Activated CD8-positive, alpha-beta memory T cell treated with anti-CD3 and anti-CD28 coated beads, Interleukin-2, amount 50 U/mL, for 1 hour (primary cell): ENCODE measurements at regions not wholly inside any gene's neighbourhood (a gene's known extent, or its start where the extent isn't known, plus 50 kb on each side); places are given as distances from the start of the nearest gene placed in this dataset.

Experiments used
- DNase-seq: peaks from one replicate; pipeline ENCODE4 v3.0.0-alpha.2; 2020; ENCODE audit errors: extremely low read depth

DNA sequence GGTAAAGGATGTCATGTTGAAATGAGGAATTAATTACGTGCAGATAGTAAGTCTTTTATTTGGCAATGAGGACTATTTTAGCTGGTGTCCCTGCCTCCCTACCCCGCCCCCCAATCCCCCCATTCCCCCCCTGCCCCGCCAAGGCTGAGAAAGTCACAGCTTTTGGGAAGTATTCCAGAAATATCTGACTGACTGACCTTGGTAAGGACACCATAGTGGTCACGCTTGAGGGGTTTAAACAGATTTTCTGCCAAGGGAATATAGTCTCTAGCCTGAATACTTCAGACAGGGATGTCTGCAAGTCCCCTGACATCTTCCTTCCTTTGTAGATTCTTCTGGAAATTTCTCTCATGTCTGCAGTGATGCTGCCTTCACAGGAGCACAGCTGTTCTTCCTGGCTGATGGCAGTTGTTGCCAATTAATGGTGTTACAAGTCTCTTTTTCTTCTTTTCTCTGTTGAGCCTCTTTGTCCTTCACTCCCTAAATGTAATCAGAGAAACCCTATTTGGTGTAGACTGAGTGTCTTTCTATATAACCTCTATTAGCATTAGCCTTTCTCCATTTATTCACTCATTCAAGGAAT, 53.7 kb upstream of the MGAT5 start:
- no peak for DNase-seq

GRCh38 chr2:134201533-134201932, 52.3 kb upstream of the MGAT5 start:
- no peak for DNase-seq

DNA sequence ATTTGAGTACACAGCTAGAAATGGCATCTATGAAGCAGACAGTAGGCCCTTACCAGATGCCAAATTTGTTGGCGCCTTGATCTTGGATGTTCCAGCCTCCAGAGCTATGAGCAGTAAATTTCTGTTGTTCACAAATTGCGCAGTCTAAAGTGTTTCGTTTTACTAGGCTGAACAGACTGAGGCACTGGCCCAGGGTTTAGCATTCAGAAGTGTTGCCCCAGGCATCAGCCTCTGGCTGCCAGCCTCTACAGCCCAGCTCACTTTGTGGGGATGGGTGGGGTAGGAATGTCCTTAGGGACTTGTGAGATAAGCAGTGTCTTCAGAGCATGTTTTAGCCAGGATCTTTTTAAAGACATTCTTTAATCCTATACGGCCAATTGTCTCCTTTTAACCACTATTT, 51.5 kb upstream of the MGAT5 start:
- no peak for DNase-seq

DNA sequence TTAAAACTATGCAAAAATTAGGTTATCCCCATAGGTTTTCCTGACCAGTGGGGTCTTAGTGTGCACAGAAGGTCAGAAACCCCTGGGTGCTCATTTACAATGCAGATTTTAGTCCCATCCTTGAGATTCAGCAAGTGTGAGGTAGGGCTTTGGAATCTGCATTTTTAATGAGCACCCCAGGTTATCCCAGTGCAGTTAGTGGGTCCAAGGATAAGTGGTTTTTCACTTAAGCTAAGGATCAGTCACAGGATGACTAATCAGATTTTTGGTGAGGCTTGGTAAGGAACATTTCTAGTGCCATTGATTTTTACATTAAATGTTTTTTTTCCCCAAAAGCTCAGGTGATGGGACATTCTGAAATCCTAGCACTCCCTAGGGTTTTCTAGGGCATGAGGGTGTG, 50.7 kb upstream of the MGAT5 start:
- no peak for DNase-seq
